CD1c-positive myeloid dendritic cell (primary cell): ENCODE measurements at regions not wholly inside any gene's neighbourhood (a gene's known extent, or its start where the extent isn't known, plus 50 kb on each side); places are given as distances from the start of the nearest gene placed in this dataset.
"Not testable (repeated sequence)": the region's sequence is repeated elsewhere in the genome, so short reads cannot be mapped to it uniquely, and the experiment has no call there.

ENCODE experiments used
- DNase-seq: peaks from one replicate; pipeline ENCODE4 v3.0.0-alpha.2; 2016; ENCODE audit errors: extremely low spot score

DNA sequence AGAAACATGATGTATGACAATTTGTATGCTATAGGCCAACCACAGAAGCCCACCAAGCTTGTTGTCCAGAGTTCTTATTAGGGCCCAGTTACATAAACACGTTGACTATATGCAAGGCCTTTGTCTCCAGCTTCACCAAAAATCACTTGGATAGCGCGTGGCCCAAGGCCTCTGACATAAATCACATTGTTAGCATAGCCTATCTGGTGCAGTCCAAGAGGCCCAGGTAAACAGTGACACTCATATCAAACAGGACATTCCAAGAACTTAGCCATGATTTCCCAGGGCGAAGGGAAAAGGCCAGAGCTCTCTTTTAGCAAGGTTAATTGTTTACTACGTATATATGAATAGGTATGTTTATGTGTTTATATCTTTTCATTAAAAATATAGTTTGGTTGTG, 337.2 kb upstream of the CELF2 start:
- DNase-seq: no peak

DNA sequence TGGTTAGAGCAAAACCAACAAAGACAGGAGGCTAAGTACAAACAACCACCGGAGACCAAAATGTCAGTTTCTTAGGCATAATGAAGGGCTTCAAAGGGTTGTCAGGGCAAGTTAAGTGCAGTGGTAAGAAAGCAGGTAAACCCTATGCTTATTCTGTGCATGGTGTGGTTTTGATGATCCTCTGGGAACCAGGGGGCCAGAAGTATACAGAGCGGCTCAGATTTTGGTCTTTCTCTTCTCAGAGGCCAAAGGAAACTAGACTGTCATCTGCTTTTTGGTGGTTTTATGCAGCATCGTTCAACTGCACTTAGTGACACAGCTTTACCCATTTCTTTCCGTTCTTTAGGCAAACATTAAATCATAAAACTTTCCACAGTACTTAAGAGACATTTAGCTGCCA, 332.7 kb upstream of the CELF2 start:
- no peak for DNase-seq

DNA sequence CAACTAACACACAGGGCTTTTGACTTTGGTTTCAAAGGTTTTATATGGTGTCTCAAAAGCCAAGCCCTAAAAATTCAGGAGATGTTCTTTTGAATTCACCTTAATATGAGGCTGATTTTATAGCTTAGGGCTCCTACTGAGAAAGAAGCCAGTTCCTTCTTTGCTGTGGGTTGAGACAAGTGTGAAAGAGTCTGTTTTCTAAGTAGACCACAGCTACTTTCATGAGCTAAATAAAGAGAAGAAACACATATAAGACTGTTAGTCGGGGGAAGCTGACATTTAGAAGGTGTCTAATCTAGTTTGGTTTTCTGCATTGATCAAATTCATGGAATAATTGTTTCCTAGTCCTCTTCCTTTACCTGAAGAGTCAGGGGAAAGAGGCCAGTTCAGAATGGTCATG, 332.1 kb upstream of the CELF2 start:
- DNase-seq: no peak

DNA sequence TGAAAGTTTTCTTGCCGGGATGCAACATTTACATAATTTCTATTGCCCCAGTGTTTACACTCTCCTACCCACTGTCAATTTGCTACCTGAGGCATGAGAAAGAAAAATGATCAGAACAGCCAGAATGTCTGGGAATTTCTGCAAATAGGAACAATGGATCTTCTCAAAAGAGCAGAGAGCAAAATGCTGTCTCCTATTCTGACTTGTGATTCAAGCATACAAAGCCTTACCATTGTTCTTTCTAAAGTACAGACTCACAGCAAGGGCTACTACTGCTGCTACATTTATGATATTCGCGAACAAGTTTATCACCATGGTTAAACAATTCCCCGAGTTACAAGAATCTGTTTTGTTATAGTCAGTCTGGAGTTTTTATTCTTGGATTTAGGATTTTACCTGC, 329.9 kb upstream of the CELF2 start:
- DNase-seq: no peak

DNA sequence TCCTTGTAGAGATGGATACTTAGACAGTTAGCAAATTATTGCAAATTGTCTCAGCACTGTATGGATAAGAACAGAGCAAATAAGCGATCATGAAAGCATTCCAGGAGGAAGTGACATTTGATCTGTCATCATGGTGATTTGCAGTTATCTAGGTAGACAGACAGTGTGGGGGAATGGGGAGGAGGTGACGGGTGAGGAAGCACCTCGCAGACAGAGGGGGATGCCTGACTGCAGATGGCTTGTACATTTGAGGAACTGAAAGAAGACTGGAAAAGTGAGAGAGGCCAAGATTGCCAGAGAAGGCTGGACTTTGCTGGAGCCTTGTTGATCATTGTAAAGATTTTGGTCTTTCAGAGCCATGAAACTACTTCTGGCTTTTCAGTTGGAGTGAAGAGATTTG, 318.2 kb upstream of the CELF2 start:
- DNase-seq: peak; percentile 19

DNA sequence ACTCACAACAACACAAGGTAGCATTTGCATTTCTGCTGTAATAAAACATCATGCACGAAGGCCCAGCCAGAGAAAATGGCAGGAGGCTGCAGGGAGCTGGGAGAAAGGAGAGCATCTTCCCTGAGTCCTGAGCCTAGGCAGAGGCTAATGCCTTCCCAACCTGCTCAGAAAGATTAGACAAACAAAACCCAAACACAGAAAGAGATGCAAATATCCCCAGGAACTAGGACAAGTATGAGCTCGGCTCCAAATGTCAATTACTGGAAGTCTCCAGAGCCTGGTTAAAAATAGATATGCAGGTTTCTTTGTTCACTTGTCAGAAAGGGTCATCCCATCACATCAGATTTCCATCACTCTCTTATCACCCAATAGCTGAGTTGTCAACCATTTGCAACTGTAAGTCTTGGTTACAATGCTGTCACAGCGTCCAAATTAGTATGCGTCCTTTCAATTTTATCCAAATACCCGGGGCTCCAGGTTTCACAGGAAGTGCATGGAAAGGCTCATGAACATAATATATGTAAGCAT, 316.5 kb upstream of the CELF2 start:
- no peak for DNase-seq

DNA sequence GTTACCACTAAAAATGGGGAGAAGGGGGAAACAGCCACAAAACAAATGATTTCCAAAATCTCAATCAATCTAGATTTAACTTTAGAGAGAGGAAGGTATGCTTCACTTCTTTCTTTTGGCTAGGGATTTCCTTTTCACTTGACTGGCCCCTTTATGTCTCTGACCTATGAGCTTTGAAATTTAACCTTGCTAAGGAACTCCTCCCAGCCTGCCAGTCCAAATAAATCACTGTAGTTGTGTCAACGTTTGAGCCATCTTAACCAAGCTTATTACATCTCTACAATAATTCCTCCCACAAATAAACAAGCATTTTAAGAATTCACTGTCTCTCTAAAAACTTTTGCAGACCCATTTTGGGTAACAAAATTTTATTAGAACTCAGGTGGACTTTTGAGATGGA, 315.5 kb upstream of the CELF2 start:
- no peak for DNase-seq

DNA sequence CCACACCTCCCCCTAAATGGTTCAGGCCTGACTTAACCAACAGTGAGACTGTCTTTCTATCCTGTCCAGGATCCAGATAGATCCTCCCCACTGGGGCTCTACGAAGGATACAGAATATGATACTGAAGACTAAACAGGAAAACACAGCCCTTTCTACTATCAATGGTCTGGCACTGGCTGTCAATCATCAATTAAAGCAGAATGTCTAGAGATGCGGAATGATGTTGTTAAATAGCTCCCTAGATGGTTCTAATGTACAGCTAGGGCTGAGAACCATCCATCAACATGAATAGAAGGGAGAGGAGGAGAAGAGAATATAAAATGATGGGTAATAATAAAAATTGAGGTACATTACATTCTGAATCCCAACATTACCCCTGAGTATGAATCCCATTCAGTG, 314.3 kb upstream of the CELF2 start:
- DNase-seq: no peak

DNA sequence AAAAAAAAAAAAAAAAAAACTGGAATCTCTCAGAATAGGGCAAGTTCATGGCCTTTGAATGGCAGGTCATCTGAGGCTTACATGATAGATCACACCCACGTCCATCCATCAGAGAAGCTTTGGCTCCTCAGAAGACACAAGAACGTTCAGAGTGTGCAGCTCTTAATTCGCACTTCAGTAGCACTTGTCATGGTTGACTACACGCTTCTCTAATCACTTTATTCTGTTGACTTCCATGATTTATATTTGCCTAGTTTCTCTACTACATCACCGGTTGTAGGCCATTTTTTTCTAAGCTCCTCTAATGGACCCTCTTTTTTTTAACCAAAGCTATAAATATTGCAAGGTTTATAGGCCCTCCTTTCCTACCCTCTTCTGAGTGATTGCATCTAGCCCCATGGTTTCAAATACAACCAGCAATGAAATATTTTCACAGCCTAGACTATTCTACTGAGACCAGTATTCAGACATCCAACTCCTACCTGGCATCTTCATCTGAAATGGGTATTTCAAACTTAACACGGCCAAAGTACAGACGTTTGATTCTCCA, 305.4 kb upstream of the CELF2 start:
- DNase-seq: no peak

DNA sequence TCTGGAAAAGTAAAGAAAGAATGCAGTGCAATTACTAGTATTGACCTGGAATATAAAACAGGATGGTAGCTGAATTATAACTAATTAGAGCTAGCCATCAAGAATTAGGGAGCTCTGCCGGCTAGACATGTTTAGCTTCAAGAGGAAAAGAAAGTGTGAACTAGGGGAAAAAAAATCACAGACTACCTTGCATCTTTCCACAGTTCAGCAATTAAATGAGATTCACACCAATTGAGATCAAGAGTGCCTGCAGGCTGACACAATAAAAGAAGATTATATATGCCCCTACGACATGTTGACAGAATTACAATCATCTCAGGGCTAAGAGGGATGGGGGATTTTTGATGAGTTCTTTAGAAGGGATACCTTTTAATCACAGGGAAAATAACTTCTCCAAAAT, 303.3 kb upstream of the CELF2 start:
- no peak for DNase-seq

DNA sequence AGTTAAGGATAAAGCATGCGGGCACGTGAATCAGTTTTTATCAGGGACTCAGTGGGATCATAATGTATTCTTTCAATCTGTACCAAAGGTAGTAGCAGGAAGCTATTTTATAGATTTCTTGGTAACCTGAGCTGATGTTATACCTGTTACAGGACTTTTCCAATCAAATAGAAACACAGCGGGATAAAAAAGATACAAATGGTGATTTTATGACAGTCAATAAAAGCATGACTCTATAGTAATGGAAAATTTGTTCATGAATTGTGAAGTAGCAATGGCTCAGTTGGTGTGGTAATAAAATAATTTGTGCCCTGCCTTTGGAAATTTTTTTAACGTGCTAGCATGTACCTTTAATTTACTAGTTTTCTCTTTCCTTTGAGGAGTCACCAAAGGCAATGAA, 300.7 kb upstream of the CELF2 start:
- DNase-seq: no peak

DNA sequence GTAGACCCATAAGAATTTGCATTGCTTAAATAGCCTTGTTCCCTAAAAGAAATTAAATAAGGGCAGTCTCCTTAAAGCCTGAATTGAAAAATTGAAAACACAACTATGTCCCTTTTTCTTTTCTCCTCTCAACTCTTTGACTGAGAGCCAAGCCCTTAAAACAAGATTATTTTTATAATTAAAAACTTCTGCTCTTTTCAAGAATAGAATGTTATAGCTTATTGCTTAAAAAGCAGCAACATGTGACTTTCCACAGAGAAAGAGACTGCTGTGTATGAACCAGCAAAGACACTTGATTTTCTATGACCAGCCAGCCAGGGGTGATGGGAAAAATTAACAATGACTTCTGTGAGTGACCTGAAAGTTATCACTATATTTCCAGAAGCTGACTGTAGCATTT, 295.2 kb upstream of the CELF2 start:
- DNase-seq: no peak

DNA sequence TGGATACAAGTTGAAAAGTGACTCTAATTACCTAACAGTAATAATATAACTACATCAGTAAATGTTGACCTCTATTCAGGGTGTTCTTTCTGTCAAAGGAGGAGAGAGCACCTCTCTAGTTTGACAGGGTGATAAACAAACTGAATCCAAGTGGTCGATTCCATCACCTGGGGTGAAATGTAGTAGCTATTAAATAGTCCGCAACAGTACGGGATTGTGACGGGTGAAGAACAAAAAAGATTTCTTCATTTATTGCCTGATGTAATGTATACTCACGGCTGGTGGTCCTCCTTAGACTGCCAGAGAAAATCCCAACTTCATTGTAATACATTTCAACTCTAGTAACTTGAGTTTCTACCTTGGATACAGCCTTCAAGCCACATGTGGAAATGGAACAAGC, 292.5 kb upstream of the CELF2 start:
- DNase-seq: no peak

DNA sequence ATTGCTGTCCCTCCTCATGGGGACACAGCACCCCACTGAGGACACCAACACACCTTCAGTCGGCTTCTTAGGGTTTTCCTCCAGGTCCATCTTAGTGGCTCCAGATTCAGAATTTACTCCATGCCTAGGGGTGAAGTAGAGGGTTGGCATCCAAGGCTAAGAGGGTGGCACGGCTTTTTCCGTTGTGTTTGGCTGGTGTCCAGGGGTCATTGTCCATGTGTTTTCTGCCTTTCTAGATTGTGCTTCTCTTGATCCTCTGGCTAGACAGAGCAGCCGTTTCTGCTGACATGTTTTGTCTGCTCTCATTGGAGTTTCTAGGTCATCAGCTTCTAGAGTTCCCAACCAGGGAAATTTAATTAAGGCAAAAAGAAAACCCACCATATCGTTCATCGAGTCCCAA, 291.6 kb upstream of the CELF2 start:
- no peak for DNase-seq

DNA sequence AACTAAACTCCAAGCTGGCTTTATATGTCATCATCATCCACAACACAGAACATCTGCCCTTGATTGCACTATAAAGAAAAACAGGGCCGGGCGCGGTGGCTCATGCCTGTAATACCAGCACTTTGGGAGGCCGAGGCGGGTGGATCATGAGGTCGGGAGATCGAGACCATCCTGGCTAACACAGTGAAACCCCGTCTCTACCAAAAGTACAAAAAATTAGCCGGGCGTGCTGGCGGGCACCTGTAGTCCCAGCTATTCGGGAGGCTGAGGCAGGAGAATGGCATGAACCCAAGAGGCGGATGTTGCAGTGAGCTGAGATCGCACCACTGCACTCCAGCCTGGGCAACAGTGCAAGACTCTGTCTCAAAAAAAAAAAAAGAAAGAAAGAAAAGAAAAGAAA, 290.3 kb upstream of the CELF2 start:
- not testable (repeated sequence) for DNase-seq

DNA sequence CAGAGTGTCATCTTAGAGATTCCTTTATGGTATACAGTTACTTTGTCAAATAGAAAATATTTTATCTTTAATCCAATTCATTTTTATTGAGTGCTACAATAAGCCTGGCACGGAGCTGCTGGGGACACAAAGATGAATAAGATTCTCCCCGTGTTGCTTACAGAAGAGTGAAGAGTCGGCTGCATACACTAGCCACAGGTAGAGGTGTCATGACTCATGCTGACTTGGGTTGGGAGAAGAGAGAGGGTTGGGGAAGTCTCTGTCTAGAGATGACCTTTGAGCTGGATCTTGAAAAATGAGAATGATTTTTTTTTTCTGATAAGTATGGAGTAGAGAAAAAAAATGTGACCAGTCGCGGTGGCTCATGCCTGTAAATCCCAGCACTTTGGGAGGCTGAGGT, 289.9 kb upstream of the CELF2 start:
- no peak for DNase-seq

DNA sequence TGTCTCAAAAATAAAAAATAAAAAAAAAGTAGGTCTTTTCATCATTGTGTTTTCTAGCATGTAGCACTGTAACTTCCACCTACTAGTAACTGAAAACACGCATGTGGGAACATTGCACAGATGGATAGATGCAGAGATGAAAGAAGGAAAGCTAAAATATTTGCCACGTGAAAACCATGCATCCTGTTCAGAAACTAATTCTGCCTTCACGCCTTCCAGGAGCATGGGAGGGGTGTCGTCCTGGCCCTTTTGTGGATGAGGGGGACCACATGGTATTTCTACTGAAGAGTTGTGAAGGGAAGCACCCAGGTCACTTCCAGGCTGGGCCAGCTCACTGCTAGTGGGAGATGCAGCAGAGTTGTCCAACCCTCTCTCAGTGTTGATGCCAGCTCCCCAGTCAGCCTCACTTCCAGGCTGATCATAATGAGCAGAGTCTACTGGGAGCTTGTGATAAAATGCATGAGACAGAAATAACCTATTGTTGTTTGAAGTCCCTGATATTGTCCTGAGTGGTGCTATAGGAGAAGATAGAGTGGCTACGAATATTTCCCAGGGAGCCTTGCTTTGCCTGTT, 287.1 kb upstream of the CELF2 start:
- DNase-seq: no peak

DNA sequence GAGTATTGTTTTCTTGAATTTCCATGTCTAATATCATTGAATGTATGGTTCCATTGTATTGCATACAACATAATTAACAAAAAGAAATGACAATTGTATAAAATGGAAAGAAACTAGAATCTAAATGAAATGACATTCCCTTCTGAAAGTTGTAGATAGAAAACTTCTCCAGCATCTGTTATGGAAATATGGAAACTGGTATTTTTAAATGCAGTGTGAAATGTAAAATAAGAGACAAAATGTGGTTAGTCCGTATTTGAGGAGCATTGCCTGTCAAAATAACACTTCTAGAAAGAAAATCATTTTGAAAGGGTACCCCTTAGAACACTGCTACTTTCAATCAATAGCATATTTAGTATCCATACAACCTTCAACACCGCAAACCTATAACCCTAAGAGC, 286.3 kb upstream of the CELF2 start:
- DNase-seq: no peak

DNA sequence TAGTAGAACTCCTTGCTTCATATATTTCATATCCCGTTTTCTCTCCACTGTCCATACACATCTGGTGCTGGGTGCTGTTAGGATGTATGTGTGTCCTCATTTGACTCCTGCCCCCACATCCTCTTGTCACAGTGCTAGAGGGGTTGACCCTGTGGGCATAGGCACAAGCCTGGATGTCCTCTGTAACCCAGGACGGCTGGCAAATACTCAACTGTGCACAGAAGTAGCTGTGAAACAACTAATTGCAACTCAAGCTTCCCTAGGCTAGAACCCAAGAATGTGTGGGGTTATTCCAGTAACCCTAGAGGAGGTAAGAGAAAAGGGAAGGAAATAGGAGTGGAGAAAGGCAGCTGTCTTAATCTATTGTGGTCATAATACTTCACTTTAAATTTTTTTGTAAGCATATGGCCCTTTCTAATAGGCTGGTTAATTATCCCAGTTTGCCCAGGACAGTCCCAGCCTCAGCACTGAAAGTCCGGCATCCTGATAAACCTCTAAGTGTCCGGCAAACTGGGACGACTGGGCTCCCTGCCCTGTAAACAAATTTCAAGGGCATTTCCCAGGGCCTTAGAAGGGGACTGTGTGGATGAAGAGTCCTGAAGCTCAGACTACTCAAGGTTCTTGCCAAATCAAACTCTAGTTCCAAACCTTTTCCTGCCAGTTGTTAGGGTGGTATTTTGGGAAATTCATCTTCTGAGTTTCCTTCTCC, 283.2 kb upstream of the CELF2 start:
- no peak for DNase-seq

DNA sequence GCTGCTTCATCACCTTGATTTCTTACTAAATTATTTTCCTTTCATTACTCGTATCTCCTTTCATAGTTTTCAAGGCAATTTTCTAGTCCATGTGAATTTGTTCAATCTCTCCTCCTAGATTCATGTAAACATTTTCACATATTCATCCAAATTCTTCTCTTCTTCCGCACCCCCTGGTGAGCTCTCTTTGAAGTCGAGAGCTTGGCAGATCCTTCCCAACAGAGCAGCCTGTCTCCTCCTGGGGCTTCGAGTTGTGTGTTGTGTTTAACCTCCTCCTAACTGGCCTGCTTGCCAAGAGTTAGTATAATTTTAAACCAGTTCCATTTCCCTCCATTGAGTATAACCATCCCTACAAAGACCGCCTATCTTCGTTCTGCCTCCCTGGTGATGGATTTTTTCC, 272.4 kb upstream of the CELF2 start:
- no peak for DNase-seq

DNA sequence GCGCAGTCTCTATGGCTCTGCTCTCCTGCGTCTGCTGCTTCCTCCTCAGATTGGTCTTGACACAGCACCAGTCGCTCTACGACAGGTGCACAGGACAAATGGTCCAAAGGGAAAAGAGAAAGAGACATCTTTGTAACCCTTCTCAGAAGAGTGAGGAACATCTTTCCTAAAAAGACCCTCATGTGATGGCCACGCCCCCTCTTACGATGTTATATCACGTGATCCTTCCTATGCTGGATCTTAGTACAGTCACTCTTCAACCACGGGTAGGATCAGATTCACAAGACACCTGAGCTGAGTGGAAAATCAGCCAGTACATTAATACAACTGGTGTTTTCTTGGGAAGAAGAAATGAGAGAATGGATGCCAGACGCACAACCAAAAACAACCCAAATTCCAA, 262.2 kb upstream of the CELF2 start:
- DNase-seq: no peak

DNA sequence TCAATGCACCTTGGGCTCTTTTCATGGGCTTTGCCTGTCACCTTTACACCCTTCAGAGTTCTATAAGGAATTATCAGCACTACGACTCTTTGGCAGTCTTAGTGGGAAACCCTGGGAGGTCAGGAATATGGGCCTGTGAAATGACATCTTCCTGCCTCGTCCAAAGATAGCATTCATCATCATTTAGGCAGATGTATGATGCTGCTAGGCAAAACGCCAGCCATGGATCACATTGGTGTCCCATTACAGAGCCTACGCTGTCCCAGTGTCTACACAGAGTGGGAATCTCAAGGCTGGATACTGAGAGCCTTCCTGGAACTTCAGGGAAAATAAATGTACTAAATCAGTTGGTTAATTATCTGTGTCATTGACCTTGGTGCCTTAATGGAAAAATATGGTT, 259.4 kb upstream of the CELF2 start:
- DNase-seq: no peak

DNA sequence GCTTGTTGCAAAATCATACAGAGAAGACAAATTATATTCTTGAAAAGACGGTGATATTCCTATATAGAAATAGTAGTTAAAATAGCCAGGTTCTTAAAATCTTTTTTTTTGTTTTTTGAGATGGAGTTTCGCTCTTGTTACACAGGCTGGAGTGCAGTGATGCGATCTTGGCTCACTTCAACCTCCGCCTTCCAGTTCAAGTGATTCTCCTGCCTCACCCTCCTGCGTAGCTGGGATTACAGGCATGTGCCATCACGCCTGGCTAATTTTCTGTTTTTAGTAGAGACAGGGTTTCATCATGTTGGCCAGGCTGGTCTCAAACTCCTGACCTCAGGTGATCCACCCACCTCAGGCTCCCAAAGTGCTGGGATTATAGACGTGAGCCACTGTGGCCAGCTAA, 257.9 kb upstream of the CELF2 start:
- not testable (repeated sequence) for DNase-seq

DNA sequence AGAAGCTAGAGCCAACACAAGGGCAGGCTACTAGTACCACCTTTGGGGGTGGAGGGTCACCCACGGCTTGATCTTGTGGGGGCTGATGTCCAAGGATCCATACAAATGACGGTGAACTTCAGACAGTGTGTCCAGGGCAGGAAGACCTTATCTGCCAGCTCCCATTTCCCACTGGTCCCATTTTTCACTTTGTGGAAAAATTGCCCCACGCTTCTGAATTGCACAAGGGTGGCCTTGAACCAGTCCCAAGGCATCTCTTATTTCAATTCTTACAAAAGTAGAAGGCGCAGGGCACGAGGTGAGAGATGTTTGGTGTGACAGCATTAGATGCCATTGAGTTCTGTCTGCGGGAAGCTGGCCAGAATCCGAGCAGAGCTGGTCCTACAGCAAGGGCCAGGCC, 252.7 kb upstream of the CELF2 start:
- DNase-seq: no peak
